ENCODE measurements at regions not wholly inside any gene's neighbourhood (a gene's known extent, or its start where the extent isn't known, plus 50 kb on each side); places are given as distances from the start of the nearest gene placed in this dataset.

GRCh38 chr12:124130691-124131591 lies 157.9 kb downstream of the ZNF664 start (continued):
- TF ChIP-seq CTCF (CRISPR knock-in tag; IDR thresholded peaks at IDR 0.05) (peak; percentile 17; the same call in 1 of the 2 replicates), CCAR2 (optimal IDR thresholded peaks at IDR 0.05; ENCODE audit: low read depth, low read length) (peak; percentile 65)

- H3K9ac ChIP-seq (ENCODE audit: insufficient read depth, low read depth, low read length), result no peak overlapping the region
- H3K4me1 ChIP-seq (ENCODE audit: insufficient read depth, low read length), result peaks cover 52% of the 10 kb centered on the region
- DNase-seq (ENCODE audit: low spot score) (no peak), ATAC-seq (no peak), FAIRE-seq (no peak)
- H3K79me2 ChIP-seq (ENCODE audit: insufficient read depth, low read length), result no peaks in the 10 kb centered on the region
- ChIA-PET CTCF (ENCODE audit: low intra/inter-chr PET ratio, low total read pairs) (no interaction called here), POLR2A (no interaction called here)
- H3K36me3 ChIP-seq (replicated peaks in 1 of 2; ENCODE audit: control insufficient read depth in 1 of 2, insufficient read depth in 2 of 2, low read length in 2 of 2), result no peaks in the 10 kb centered on the region
- no peaks in the 10 kb centered on the region for H3K9me3 ChIP-seq (ENCODE audit: low read length)
- no TSS peak for BruUV-seq (replicated peaks)
- H2AFZ ChIP-seq (ENCODE audit: low read length), result no peak overlapping the region
- no peak for TF ChIP-seq ZBTB21 (CRISPR knock-in tag; IDR thresholded peaks at IDR 0.05)
- in situ Hi-C loops (cut with HindIII; ENCODE audit: extremely low pct_ligation_motif_present, low pct_unique_long_range_greater_than_20kb), result no loop called here
- peak overlapping the region; percentile 71 for H3K4me2 ChIP-seq (ENCODE audit: low read depth, low read length)
- peak overlapping the region; percentile 56 for H3K27ac ChIP-seq (ENCODE audit: extremely low read length, insufficient read depth, low read length)
- H3K4me3 ChIP-seq (replicated peaks in 1 of 3; ENCODE audit: insufficient read depth in 1 of 3, low read depth in 2 of 3, low read length in 3 of 3), result 0 out of 6 replicates have a peak overlapping the region, but pooled peaks of 1 of the 3 experiments have one; percentile 24
- H4K20me1 ChIP-seq (ENCODE audit: insufficient read depth, low read length), result no peaks in the 10 kb centered on the region
- intact Hi-C loops (cut with micrococcal nuclease; ENCODE audit: unreplicated experiment), result no loop called here
- H3K27me3 ChIP-seq (ENCODE audit: control insufficient read depth in 1 of 2, insufficient read depth in 2 of 2, low read length in 2 of 2), result no peaks in the 10 kb centered on the region; a peak in 1 of 5 replicates
- WGBS (ENCODE audit: low lambda C conversion rate), result 52% methylated on average over 5 of the region's 5 CpGs
Observed at GRCh38 chr12:124131659-124132058, 158.6 kb downstream of the ZNF664 start.

GRCh38 chr12:124132530-124132929 lies 159.5 kb downstream of the ZNF664 start:
- Histone ChIP-seq H3K27ac (ENCODE audit: extremely low read length, insufficient read depth, low read length) (no peak overlapping the region), H3K4me2 (ENCODE audit: low read depth, low read length) (no peak overlapping the region), H2AFZ (ENCODE audit: low read length) (no peak overlapping the region), H3K9ac (ENCODE audit: insufficient read depth, low read depth, low read length) (no peak overlapping the region), H3K27me3 (ENCODE audit: control insufficient read depth in 1 of 2, insufficient read depth in 2 of 2, low read length in 2 of 2) (no peaks in the 10 kb centered on the region), H3K4me1 (ENCODE audit: insufficient read depth, low read length) (peaks cover 52% of the 10 kb centered on the region), H3K36me3 (replicated peaks in 1 of 2; ENCODE audit: control insufficient read depth in 1 of 2, insufficient read depth in 2 of 2, low read length in 2 of 2) (no peaks in the 10 kb centered on the region), H3K9me3 (ENCODE audit: low read length) (peaks cover 5% of the 10 kb centered on the region), H3K4me3 (replicated peaks in 1 of 3; ENCODE audit: insufficient read depth in 1 of 3, low read depth in 2 of 3, low read length in 3 of 3) (no peak overlapping the region), H3K79me2 (ENCODE audit: insufficient read depth, low read length) (no peaks in the 10 kb centered on the region), H4K20me1 (ENCODE audit: insufficient read depth, low read length) (no peaks in the 10 kb centered on the region)
- no TSS peak for BruUV-seq (replicated peaks)
- FAIRE-seq (no peak), ATAC-seq (no peak), DNase-seq (ENCODE audit: low spot score) (no peak)
- intact Hi-C loops (cut with micrococcal nuclease; ENCODE audit: unreplicated experiment), result no loop called here
- CTCF ChIA-PET (ENCODE audit: low intra/inter-chr PET ratio, low total read pairs), result no interaction called here
- POLR2A ChIA-PET, result no interaction called here
- 100% methylated on average over 2 of the region's 2 CpGs for WGBS (ENCODE audit: low lambda C conversion rate)
- in situ Hi-C loops (cut with HindIII; ENCODE audit: extremely low pct_ligation_motif_present, low pct_unique_long_range_greater_than_20kb), result no loop called here
- TF ChIP-seq SYNCRIP (IDR thresholded peaks at IDR 0.05; ENCODE audit: insufficient read depth, low read depth, low read length) (no peak), ZNF296 (CRISPR knock-in tag; conservative IDR thresholded peaks at IDR 0.05) (no peak), CHD4 (IDR thresholded peaks at IDR 0.05; ENCODE audit: borderline replicate concordance, low read length) (no peak), ZGPAT (CRISPR knock-in tag; IDR thresholded peaks at IDR 0.05) (no peak), TFE3 (CRISPR knock-in tag; IDR thresholded peaks at IDR 0.05) (no peak), ZNF234 (CRISPR knock-in tag; conservative IDR thresholded peaks at IDR 0.05) (no peak)
